ENCODE measurements at regions not wholly inside any gene's neighbourhood (a gene's known extent, or its start where the extent isn't known, plus 50 kb on each side); places are given as distances from the start of the nearest gene placed in this dataset.

DNA sequence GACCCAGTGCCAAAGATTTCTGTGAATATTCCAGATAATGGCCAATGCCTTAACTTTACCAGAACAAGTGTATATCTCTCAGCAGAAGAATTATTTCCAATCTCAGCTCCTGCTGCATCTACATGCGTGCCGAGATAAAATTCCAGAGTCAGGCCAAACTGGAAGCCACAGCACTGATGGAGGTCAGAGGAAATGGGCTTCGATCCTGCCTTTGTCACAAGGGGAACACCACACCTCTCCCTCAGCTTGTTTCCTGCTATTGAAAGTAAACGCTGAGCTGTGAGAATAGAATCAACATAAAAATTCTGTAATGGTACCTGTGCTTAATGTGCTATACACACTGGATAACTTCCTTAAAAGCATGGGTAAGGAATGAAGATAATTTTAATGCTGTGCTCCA is 255.5 kb downstream of the NEBL start:
- TF ChIP-seq POLR2A (IDR thresholded peaks at IDR 0.05), result no peak
- TF ChIP-seq, protein P1, sequence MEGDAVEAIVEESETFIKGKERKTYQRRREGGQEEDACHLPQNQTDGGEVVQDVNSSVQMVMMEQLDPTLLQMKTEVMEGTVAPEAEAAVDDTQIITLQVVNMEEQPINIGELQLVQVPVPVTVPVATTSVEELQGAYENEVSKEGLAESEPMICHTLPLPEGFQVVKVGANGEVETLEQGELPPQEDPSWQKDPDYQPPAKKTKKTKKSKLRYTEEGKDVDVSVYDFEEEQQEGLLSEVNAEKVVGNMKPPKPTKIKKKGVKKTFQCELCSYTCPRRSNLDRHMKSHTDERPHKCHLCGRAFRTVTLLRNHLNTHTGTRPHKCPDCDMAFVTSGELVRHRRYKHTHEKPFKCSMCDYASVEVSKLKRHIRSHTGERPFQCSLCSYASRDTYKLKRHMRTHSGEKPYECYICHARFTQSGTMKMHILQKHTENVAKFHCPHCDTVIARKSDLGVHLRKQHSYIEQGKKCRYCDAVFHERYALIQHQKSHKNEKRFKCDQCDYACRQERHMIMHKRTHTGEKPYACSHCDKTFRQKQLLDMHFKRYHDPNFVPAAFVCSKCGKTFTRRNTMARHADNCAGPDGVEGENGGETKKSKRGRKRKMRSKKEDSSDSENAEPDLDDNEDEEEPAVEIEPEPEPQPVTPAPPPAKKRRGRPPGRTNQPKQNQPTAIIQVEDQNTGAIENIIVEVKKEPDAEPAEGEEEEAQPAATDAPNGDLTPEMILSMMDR (IDR thresholded peaks at IDR 0.05), result no peak

Data from body of pancreas (tissue), 4 donors.